PC-3 (cell line): ENCODE measurements at regions not wholly inside any gene's neighbourhood (a gene's known extent, or its start where the extent isn't known, plus 50 kb on each side); places are given as distances from the start of the nearest gene placed in this dataset.
A peak's percentile ranks its signal among the peaks of the same experiment; 100 is the strongest.

Experiments
- ATAC-seq: fragments of 200-7000 bp; cut with Tn5 transposase; 2 replicates; pipeline ENCODE4 v1.9.1; 2020; ENCODE audit warnings: mild to moderate bottlenecking, moderate library complexity
- BruUV-seq: library from RNA; stranded (reverse); fragments of 400-500 nt; replicated peaks from 2 replicates; lab custom pipeline; 2021; lab: Mats Ljungman, UMichigan
- CTCF ChIA-PET: fragments of 300-600 bp; sonication (Branson Sonifier 250); formaldehyde crosslinking; loops from one replicate; lab custom pipeline; 2022; ENCODE audit warnings: antibody characterized with exemption; lab: Charles Lee
- POLR2A ChIA-PET: fragments of 300-600 bp; sonication (Branson Sonifier 250); formaldehyde crosslinking; loops from one replicate; lab custom pipeline; 2022; ENCODE audit warnings: antibody characterized with exemption; ENCODE audit not compliant: unreplicated experiment; lab: Charles Lee
- DNase-seq: peaks from one replicate; pipeline ENCODE4 v3.0.0-alpha.2; 2015
- H2AFZ ChIP-seq: fragments of 300-600 bp; sonication (generic); 2 replicates; pipeline ENCODE4 v1.6.0; 2016; ENCODE audit warnings: antibody characterized with exemption, low read length
- H3F3A ChIP-seq: fragments of 300-600 bp; sonication (generic); one replicate; pipeline ENCODE4 v1.6.0; 2017; ENCODE audit warnings: antibody characterized with exemption, low read length, control low read depth, mild to moderate bottlenecking; ENCODE audit not compliant: unreplicated experiment
- H3K27ac ChIP-seq: fragments of 300-600 bp; sonication (generic); 2 replicates; pipeline ENCODE4 v1.5.1; 2016; ENCODE audit warnings: mild to moderate bottlenecking, low read length
- H3K27me3 ChIP-seq: fragments of 300-600 bp; sonication (generic); 2 replicates; pipeline ENCODE4 v1.6.1; 2016; ENCODE audit warnings: low read length, mixed read lengths
- H3K36me3 ChIP-seq: fragments of 300-600 bp; sonication (generic); 2 replicates; pipeline ENCODE4 v1.6.1; 2016; ENCODE audit warnings: low read depth, mixed run types, low read length, mixed read lengths
- H3K4me1 ChIP-seq: fragments of 300-600 bp; sonication (generic); 2 replicates; pipeline ENCODE4 v1.5.1; 2016; ENCODE audit warnings: low read length; ENCODE audit not compliant: insufficient read depth
- H3K4me2 ChIP-seq: fragments of 300-600 bp; sonication (generic); 2 replicates; pipeline ENCODE4 v1.6.0; 2016; ENCODE audit warnings: low read length
- H3K4me3 ChIP-seq: fragments of 300-600 bp; sonication (generic); 2 replicates; pipeline ENCODE4 v1.5.1; 2016; ENCODE audit warnings: mild to moderate bottlenecking, low read length, mixed read lengths
- H3K79me2 ChIP-seq: fragments of 300-600 bp; sonication (generic); 2 replicates; pipeline ENCODE4 v1.6.1; 2017; ENCODE audit warnings: low read length, mixed read lengths
- H3K9ac ChIP-seq: fragments of 300-600 bp; sonication (generic); 2 replicates; pipeline ENCODE4 v1.6.0; 2016; ENCODE audit warnings: mild to moderate bottlenecking, low read length
- H3K9me2 ChIP-seq: fragments of 300-600 bp; sonication (generic); replicated peaks from 2 replicates; pipeline ENCODE4 v1.6.1; 2016; ENCODE audit warnings: mixed run types, low read length, mixed read lengths
- H3K9me3 ChIP-seq: fragments of 300-600 bp; sonication (generic); 2 replicates; pipeline ENCODE4 v1.6.1; 2016; ENCODE audit warnings: low read length, mixed read lengths
- H4K20me1 ChIP-seq: fragments of 300-600 bp; sonication (generic); 2 replicates; pipeline ENCODE4 v1.6.1; 2016; ENCODE audit warnings: low read length, mixed read lengths
- CTCF ChIP-seq: fragments of 300-600 bp; sonication (generic); conservative IDR thresholded peaks from 2 replicates; pipeline ENCODE4 v1.5.1; 2017; ENCODE audit warnings: antibody characterized with exemption, low read depth, mild to moderate bottlenecking, low read length
- EZH2 ChIP-seq: fragments of 300-600 bp; sonication (generic); IDR thresholded peaks from one replicate; pipeline ENCODE4 v1.6.1; 2017; ENCODE audit warnings: antibody characterized with exemption, mild to moderate bottlenecking, low read length; ENCODE audit not compliant: unreplicated experiment
- EZH2phosphoT487 ChIP-seq: fragments of 300-600 bp; sonication (generic); IDR thresholded peaks from 2 replicates; pipeline ENCODE4 v1.6.1; 2018; ENCODE audit warnings: mild to moderate bottlenecking, antibody characterized with exemption, low read length, borderline replicate concordance
- intact Hi-C: fragments of 100-400 bp; cut with micrococcal nuclease; formaldehyde crosslinking; loops from 2 replicates; pipeline ENCODE4 v1.9.0; 2023

GRCh38 chr4:16289897-16290554, 63.8 kb upstream of the TAPT1 start:
- ATAC-seq (peak; percentile 38; the same call in 1 of the 2 replicates), DNase-seq (peak; percentile 60)
- Histone ChIP-seq H3K79me2 (no peaks in the 10 kb centered on the region), H4K20me1 (no peaks in the 10 kb centered on the region), H3K27ac (no peak overlapping the region), H3K4me2 (peak overlapping the region; percentile 35; the same call in 1 of the 2 replicates), H3K36me3 (no peaks in the 10 kb centered on the region), H2AFZ (no peak overlapping the region; the same call in 1 of the 2 replicates), H3K9me3 (no peaks in the 10 kb centered on the region), H3K9ac (no peak overlapping the region), H3F3A (no peaks in the 10 kb centered on the region), H3K9me2 (no peaks in the 10 kb centered on the region), H3K4me1 (no peaks in the 10 kb centered on the region), H3K4me3 (no peak overlapping the region), H3K27me3 (no peaks in the 10 kb centered on the region)
- POLR2A ChIA-PET = no interaction called here
- BruUV-seq = no TSS peak
- TF ChIP-seq CTCF (peak; percentile 70), EZH2phosphoT487 (no peak), EZH2 (no peak)
- CTCF ChIA-PET = interaction anchor here (0.5 kb wide), 1 partner anchor 1158 kb away, joined by 3 read pairs; no protein-coding TSS in a partner anchor
- intact Hi-C loops = loop anchor here (1.0 to 10.0 kb wide), 4 partner anchors 153 to 1155 kb away; no protein-coding TSS in a partner anchor

DNA sequence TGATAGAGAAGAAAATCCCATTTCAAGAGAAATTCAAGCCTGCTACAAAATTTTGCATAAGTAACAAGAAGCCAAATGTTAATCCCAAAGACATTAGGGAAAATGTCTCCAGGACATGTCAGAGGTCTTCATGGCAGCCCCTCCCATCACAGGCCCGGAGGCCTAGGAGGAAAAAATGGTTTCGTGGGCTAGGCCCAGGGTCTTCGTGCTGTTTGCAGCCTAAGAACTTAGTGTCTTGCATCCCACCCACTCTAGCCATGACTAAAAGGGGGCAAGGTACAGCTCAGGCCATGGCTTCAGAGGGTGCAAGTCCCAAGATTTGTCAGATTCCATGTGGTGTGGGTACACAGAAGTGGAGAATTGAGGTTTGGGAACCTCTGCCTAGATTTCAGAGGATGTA, 57.8 kb upstream of the TAPT1 start:
- H3K79me2 ChIP-seq = no peaks in the 10 kb centered on the region
- ChIA-PET CTCF (no interaction called here), POLR2A (no interaction called here)
- H3K36me3 ChIP-seq = no peaks in the 10 kb centered on the region
- H4K20me1 ChIP-seq = no peaks in the 10 kb centered on the region
- H3K27ac ChIP-seq = no peak overlapping the region
- H3F3A ChIP-seq = no peaks in the 10 kb centered on the region
- intact Hi-C loops = no loop called here
- no peak overlapping the region for H3K9ac ChIP-seq
- H3K4me1 ChIP-seq = no peaks in the 10 kb centered on the region
- no peaks in the 10 kb centered on the region for H3K9me2 ChIP-seq
- no peak overlapping the region for H2AFZ ChIP-seq
- H3K27me3 ChIP-seq = no peaks in the 10 kb centered on the region
- no peak for DNase-seq
- no peak overlapping the region for H3K4me2 ChIP-seq
- no TSS peak for BruUV-seq
- no peaks in the 10 kb centered on the region for H3K9me3 ChIP-seq
- H3K4me3 ChIP-seq = no peak overlapping the region
- TF ChIP-seq EZH2 (no peak), CTCF (no peak)
- ATAC-seq = no peak

DNA sequence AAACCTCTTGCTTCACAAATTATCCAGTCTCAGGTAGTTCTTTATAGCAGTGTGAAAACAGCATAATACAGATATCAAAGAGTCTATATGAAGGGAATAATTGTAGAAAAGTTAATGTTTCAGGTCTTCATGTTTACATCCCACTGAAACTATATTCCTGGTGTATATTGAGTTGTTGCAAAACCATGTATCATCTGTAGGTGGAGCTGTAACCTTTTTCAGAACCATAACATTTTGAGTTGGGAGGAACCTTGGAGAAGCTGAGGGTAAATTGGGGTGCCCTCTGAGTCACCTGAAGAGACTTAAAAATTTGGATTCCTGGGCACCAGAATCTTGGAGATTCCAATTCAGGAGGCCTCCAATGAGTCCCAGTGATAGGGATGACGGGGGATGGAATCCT, 51.9 kb upstream of the TAPT1 start:
- H3K4me1 ChIP-seq = no peaks in the 10 kb centered on the region
- H3K9me3 ChIP-seq = no peaks in the 10 kb centered on the region
- POLR2A ChIA-PET = no interaction called here
- H3K9ac ChIP-seq = no peak overlapping the region
- no peaks in the 10 kb centered on the region for H3K27me3 ChIP-seq
- CTCF ChIA-PET = no interaction called here
- H3K4me3 ChIP-seq = no peak overlapping the region
- H4K20me1 ChIP-seq = no peaks in the 10 kb centered on the region
- H3F3A ChIP-seq = no peaks in the 10 kb centered on the region
- no TSS peak for BruUV-seq
- H3K27ac ChIP-seq = no peak overlapping the region
- intact Hi-C loops = no loop called here
- no peaks in the 10 kb centered on the region for H3K9me2 ChIP-seq
- ATAC-seq (no peak), DNase-seq (no peak)
- H3K36me3 ChIP-seq = no peaks in the 10 kb centered on the region; the same call in 1 of the 2 replicates
- TF ChIP-seq EZH2 (no peak), CTCF (peak; percentile 36)
- H2AFZ ChIP-seq = no peak overlapping the region
- H3K4me2 ChIP-seq = no peak overlapping the region
- H3K79me2 ChIP-seq = no peaks in the 10 kb centered on the region
